Fibroblast of the aortic adventitia (primary cell): ENCODE measurements at regions not wholly inside any gene's neighbourhood (a gene's known extent, or its start where the extent isn't known, plus 50 kb on each side); places are given as distances from the start of the nearest gene placed in this dataset.

Experiments
- DNase-seq: peaks from one replicate; pipeline ENCODE4 v3.0.0-alpha.2; 2010; ENCODE audit warnings: low read depth
- H3K4me3 ChIP-seq: 2 replicates; pipeline ENCODE4 v1.5.1; 2011; ENCODE audit warnings: low read depth, mild to moderate bottlenecking, control low read depth, low read length, moderate library complexity
- TF ChIP-seq, protein P1 (sequence below): IDR thresholded peaks from 2 replicates; pipeline ENCODE4 v1.5.1; 2011; ENCODE audit warnings: mild to moderate bottlenecking, low read length, control low read depth, inconsistent platforms; ENCODE audit not compliant: insufficient read depth

DNA sequence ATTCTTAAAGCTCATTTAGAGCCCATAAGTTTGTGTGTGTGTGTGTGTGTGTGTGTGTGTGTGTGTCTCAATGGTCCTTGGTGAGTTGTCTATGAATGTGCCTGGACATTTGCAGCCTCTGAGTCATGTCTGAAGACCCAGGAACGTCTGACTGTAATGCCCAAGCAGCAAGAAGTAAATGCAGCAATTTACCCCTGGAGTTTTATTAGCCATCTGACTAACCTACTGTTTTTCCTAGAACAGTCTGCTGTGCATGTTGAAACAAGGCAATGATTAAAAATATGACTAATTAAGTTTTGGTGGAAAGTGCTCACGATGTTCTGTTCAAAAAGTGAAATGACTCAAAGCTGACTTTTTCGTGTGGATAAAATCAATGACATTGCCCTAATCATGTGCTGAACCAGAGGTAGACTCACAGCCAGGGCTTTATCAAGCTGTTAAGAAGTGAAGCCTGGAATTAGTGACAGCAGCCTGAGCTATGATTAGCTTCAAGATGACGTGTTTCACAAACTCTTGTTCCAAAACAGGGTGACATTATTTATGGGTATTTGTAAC is 201.6 kb downstream of the CPE start:
- peak; percentile 88 for DNase-seq
- H3K4me3 ChIP-seq: no peak overlapping the region
- TF ChIP-seq, protein P1, sequence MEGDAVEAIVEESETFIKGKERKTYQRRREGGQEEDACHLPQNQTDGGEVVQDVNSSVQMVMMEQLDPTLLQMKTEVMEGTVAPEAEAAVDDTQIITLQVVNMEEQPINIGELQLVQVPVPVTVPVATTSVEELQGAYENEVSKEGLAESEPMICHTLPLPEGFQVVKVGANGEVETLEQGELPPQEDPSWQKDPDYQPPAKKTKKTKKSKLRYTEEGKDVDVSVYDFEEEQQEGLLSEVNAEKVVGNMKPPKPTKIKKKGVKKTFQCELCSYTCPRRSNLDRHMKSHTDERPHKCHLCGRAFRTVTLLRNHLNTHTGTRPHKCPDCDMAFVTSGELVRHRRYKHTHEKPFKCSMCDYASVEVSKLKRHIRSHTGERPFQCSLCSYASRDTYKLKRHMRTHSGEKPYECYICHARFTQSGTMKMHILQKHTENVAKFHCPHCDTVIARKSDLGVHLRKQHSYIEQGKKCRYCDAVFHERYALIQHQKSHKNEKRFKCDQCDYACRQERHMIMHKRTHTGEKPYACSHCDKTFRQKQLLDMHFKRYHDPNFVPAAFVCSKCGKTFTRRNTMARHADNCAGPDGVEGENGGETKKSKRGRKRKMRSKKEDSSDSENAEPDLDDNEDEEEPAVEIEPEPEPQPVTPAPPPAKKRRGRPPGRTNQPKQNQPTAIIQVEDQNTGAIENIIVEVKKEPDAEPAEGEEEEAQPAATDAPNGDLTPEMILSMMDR: no peak

GRCh38 chr4:165583341-165583740 is 204.5 kb downstream of the CPE start:
- TF ChIP-seq, protein P1: no peak
- no peak for DNase-seq
- H3K4me3 ChIP-seq: no peak overlapping the region

- TF ChIP-seq, protein P1: no peak
- no peak for DNase-seq
- H3K4me3 ChIP-seq: no peak overlapping the region
Measured at GRCh38 chr4:165584916-165585315, 206.1 kb downstream of the CPE start.

DNA sequence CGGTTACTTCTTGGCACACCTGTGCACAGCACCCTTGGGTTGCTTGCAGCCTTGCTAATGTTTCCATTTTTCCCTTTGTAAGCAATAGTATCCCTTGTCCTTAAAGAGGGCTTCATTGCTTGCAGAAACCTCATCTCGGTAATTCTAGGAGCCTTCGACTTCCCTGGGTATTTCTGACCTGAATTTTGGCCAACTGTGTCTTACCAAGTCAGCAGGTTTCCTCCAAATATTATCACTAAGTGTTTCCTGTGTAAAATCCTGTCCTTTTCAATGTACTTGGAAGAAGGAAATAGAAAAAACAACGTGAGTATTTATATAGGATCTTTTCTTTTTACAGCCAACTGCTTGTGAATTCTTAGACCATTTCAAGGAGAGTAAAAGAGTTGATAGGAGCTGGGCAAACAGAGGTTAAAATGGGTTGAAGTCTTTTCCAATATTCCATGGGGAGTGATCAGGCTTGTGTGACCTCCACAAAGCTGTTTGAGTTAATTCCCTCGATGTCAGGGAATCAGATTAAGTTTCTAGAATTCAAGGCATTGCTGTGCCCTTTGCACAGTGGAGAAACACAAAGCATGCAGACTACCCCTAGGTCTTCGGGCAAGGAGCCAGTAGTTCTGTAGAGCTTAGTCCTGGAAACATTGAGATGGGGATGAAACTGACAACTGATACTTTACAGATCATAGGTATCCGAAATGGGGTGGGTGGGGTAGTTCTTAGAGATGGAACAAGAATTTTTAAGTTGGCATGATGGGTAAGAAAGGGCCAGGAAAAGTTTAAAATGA is 209.9 kb downstream of the CPE start:
- TF ChIP-seq, protein P1: no peak
- no peak overlapping the region for H3K4me3 ChIP-seq
- no peak for DNase-seq

DNA sequence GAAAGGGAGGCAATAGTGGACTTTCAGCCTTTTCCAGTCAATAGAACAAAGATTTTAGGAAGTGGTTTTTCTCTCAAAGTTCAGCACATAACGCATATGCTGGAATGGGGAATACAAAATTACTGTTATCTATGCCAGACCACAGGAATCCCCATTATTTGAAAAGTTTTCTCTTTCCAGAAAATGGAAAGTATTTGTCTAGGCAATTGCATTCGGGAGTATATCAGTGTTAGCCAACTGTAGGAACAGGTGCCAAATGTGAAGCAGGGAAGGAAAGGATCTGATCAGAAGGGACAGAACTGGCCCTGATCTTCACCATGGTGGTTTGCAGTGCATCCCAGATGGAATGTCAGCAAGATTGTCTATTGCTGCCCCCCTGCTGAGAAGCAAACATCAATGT is 213.6 kb downstream of the CPE start:
- DNase-seq: peak; percentile 91
- TF ChIP-seq, protein P1: no peak
- H3K4me3 ChIP-seq: no peak overlapping the region

DNA sequence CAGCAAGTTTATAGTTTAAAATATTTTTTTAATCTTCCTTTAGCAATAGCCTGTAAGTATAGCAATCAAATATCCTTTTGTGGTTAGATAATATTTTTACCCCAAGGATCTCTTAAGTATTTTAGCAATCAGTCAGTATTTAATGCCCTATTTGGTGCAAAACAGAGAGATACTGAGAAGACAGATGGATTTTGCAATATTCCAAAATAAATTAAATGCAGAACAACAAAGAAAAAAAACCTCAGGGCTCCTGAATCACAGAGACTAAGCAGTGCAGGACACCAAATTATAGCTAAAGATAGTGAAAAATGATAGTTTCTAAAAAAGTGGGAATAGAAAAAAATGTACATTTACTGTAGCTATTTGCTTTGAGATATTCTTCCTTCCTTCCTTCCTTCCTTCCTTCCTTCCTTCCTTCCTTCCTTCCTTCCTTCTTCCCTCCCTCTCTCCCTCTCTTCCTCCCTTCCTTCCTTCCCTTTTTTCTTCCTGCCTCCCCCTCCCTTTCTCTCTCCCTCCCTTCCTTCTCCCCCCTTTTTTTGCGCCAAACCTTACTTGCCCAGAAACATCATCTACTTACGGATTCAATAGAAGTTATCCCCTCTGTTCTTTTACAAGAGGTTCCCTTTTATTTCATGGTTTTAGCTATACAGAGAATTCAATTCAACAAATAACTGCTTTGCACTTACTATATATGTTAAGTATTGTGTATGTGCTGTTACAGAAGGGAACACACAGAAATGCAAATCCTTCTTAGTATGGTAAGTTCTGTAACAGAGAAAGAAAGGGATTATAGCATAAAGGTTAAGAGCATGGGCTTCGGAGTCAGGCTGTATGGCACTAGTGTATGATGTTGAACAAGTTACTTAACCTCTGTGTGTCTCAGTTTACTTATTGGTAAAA is 219.0 kb downstream of the CPE start:
- TF ChIP-seq, protein P1: no peak
- no peak for DNase-seq
- no peak overlapping the region for H3K4me3 ChIP-seq
